Embryonic facial prominence (tissue), 1 donor: ENCODE measurements at regions not wholly inside any gene's neighbourhood (a gene's known extent, or its start where the extent isn't known, plus 50 kb on each side); places are given as distances from the start of the nearest gene placed in this dataset.
"Not testable (repeated sequence)": the region's sequence is repeated elsewhere in the genome, so short reads cannot be mapped to it uniquely, and the experiment has no call there.

Experiments used
- DNase-seq: peaks from one replicate; pipeline ENCODE4 v3.0.0-alpha.2; 2016; ENCODE audit errors: extremely low spot score

DNA sequence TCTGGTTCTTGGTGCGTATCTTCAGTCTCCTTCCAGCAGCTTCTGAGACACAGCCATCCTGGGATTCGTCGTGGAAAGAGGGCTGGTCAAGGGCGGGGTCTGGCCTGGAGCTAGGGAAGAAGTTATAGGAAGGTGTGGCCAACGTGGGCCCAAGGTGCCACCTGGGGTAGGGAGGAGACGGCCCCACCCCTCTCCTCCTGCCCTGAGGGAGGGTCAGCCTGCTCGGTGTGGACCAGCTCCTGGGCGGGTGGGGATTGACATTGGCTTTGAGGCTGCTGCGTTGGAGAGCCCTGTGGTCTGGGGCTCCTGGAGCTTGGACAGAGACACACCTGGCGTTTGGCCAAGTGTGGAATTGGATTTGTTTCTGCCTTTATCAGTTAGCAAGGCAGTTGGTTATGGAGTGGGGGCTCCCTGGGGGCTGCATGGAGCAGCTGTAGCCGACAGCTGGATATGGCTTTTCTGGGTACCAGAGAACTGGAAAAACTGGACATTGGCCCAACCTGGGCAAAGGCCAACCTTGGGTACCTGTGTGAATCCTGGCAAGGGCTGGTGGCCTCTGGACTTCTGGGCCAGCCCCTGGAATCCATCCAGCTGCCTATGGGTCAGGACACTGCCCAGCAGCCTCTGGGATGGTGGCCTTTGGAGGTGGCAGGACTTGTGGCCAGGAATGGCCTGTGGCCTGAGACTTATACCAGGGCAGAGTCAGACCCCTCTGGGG is 75.7 kb upstream of the PPP1R26 start:
- no peak for DNase-seq

DNA sequence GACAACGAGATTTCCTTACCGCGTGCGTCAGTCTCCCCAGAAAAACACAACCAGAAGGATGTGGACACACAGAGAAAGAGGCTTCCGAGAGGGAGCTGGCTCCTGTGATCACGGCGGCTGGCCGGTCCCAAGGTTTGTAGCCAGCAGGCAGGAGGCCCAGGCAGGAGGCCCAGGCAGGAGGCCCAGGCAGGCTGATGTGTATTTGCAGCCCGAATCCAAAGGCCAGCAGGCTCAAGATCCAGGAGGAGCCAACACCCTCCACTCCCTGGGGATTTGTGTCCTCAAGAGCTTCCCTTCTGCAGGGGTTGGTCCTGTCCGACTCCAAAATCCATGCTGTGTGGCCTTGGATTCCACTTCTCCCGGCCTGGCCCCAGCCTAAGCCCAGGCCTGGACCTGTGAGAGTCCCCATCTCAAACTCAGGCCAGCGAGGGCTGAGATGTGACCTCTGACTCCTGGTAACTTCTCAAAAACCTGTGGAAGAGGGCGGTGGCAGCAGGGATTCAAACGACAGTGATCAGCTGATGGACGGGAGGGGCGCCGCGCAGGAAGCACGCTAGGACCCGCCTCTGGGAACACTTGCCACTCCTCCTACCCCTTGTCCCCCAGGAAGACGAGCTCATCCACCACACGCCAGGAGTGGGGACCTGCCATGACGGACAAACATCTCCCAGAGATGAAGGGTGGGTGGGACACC is 75.0 kb upstream of the PPP1R26 start:
- DNase-seq = no peak

DNA sequence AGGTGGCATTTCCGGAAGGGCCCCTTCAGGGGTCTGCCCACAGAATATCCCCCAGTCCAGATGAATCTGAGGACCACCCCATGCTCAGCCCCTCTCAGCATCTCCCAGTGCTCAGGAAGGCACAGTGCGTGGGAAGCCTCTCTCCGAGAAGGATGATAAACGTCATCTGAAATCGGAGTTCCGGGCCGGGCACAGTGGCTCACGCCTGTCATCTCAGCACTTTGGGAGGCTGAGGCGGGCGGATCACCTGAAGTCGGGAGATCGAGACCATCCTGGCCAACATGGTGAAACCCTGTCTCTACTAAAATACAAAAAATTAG is 74.5 kb upstream of the PPP1R26 start:
- DNase-seq = not testable (repeated sequence)

DNA sequence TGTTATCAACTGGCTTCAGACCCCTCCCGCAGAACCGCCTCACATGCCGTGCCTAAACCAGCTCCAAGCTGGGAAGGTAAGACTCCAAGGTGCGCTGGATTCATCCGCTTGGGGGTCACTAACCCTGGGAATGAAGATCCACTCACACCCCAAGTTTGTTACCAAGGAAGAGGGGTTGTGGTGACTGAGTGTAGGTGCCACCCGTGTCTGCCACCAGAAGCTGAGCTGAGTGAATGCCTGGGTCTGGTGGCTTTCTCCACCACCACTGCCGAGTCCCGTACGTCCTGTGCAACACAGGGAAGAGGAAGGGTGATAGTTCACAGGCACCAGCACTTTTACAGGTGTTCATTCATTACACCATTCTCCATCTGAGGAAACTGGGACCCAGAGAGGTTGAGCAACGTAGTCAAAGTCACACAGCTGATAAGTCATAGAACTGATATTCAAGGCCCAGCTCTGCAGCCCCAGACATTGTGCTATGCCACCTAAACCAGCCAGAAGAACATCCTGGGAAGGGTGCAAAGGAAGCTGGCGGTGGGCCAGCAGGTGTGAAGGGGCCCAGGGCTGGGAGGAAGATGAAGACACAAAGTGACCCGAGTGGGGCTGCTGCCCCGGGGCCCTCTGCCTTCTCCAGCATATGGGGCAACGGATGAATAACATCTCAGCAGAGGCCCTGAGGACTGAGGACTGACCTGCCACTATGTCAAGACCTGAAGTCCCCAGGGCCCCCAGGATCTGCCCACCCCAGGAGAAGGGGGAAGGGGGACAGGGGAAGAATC is 70.9 kb upstream of the PPP1R26 start:
- DNase-seq = no peak

DNA sequence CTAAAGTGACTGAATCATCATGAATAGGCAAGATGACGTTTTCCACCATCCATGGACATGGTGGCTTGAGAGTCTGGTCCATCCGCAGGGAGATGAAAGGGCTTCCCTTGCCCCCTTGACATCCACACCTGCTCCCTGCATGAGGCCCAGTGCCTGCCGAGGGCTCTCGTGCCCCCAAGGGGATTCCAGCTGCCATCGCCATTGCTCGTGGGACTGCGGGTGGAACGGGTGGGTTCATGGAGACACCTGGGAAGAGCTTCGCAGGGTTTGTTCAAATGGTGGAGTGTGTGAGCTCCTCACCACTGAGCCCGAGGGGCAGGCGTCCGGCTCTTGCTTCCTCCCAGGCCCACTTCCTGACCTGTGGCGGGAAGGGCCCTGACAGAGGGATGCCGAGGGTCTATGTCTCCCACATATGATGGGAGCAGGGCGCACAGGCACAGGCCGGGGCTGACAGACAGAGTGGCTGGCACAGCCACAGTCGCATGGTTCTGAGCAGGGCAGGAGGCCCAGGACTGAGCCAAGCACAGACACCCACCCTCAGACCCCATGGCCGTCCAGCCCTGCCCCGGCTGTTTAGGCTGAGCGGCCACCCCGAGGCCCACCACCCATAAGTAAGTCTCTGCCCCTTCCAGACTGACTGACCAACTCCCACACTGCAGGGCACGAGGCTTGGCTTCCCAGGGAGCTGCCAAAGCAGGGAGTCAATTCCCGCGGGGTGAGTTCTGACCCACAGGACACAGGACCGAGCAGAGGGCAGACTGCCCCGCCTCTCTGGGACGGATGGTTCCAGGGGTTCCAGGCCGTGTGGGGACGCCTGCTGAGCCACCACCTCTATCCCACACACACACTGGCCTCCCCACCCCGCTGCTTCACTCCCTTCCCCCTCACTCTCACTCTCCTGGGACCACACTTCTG is 70.0 kb upstream of the PPP1R26 start:
- DNase-seq = no peak

DNA sequence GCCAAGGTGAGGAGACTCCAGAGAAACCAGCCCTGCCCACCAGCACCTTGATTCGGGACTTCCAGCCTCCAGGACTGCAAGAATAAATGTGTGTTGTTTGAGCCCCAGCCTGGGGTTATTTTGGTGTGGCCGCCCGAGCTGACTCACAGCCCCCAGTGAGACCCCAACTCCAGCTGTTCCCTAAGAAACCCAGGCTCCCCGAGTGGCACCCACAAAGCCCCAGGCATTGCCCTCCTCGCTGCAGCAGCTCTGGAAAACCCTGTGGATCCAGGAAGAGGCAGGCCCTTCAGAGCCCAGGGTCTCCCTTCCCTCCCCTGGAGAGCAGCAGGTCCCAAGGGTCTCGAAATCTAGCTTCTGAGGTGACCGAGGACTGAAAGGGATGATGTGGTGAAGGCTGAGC is 69.2 kb upstream of the PPP1R26 start:
- DNase-seq = no peak

DNA sequence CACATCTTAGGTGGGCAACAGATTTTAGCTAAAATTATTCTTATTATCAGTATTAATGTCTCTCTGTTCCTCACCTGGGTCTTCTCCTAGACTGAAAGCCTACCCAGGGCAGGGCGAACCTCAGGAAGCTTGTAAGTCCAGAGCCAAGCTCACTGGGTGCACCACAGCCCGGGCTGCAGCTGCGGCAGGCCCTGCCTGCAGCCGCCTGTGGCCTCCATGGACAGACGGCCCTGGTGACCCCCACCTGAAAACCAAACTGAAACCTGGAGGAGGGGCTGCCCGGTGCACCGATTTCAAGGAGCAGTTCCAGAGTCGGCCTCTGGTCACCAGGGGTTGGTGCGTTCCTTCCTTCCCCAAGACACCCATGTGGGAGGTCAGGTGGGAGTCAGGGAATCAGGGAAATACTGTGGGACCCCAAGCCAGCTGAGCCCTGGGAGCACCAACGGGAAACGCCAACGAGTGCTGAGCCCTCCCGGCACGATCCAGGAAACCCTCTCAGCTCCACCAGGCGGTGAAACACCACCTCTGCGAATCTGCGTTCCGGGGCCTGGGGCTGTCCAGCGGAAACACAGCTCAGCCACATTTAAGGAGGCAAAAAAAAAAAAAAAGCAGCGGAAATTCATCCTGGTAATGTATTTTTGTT is 68.6 kb upstream of the PPP1R26 start:
- no peak for DNase-seq

DNA sequence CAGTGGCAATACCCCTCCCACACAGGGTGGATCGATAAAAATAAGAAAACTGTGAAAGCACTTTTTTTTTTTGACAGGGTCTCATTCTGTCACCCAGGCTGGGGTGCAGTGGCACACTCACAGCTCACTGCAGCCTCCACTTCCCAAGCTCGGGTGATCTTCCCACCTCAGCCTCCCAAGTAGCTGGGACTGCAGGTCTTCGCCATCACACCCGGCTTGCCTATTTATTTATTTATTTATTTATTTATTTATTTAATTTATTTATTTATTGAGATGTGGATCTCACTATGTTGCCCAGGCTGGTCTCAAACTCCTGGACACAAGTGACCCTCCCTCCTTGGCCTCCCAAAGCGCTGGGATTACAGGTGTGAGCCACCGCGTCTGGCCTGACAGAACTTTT is 68.0 kb upstream of the PPP1R26 start:
- not testable (repeated sequence) for DNase-seq

DNA sequence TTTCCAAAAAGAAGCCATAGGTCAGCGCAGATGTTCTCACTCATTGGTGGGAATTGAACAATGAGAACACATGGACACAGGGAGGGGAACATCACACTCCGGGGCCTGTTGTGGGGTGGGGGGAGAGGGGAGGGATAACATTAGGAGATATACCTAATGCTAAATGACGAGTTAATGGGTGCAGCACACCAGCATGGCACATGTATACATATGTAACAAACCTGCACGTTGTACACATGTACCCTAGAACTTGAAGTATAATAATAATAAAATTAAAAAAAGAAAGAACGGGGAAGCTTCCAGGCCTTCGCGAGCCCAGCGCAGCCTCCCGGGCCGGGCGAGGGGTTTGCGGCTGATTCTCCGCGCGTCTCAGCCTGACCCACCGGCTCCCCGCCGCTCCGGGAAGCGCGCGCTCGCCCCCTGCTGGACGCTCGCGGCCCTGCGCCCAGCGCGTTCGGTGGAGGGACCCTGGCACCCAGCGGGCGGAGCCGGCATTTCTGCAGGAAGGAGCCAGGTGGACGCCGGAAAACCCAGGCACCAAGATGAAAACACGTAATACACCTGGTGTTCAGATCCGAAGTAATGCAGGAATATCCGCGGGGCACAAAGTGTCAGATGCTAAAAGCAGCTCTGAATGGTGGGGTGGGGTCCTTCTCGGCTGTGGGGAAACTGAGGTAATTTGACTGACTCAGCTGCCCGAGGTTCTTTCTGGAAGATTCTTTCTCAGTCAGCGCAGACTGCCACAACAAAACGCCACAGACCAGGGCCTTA is 67.1 kb upstream of the PPP1R26 start:
- peak; percentile 37 for DNase-seq

DNA sequence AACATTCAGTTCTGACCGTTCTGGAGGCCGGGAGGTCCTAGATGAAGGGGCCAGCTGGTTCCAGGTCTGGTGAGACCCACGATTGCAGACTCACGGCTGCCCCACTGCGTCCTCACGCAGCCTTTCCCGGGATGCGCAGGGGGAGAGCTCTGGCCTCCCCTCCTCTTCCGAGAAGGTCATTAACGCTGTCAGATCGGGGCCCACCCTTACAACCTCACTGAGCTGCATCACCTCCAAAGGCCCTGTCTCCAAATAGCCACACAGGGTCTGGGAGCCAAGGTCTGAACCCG is 66.6 kb upstream of the PPP1R26 start:
- DNase-seq = no peak

DNA sequence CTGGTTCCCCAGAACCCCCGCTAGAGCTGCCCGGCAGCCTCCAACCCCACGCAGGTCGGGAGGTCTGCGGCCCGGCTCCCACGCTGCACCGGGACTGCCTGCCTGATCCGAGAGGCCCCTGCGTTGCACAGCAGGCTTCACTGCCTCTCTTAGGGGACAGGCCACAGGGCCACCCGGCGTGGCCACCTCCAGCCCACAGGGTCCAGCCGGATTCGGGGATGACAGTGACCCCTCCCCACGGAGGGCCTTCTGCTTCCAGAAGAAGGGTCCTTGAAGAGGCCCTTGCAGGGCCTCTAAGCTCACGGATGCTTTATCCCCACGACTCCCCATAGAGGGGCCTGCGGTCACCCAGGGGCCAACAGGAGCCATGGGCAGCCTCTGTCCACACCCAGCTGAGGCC is 66.1 kb upstream of the PPP1R26 start:
- DNase-seq = no peak

DNA sequence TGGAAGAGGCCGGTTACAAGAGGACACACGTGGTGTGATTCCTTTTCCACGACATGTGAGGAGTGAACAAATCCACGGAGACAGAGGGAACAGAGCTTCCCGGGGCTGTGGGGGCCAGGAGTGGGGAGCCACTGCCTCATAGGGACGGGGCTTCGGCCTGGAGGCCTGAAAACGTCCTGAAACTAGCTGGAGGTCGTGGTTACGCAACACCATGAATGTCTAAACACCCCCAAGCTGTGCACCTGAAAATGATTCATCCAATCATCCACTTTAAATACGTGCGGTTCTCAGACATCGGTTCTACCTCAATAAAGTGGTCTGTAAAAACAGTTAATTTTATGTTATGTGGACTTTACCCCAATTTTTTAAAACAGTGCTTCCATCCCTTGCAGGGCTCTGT is 65.3 kb upstream of the PPP1R26 start:
- no peak for DNase-seq

DNA sequence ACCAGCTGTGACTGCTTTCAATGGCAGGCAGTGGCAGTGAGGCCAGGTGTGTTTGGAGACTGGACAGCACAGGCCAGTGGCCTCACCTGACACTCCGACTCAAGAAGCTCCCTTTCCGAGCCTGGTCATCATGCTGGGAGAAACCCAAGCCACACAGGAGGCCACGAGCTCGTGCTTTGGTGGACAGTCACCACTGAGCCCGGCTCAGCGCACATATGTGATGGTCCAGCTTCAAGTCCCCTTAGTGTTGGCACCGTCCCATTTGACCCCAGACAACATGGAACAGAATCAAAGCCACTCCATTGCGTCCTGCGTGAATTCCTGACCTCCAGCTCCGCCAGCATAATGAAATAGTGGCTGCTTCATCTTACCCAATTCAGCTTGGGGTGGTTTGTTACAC is 64.0 kb upstream of the PPP1R26 start:
- DNase-seq = no peak

DNA sequence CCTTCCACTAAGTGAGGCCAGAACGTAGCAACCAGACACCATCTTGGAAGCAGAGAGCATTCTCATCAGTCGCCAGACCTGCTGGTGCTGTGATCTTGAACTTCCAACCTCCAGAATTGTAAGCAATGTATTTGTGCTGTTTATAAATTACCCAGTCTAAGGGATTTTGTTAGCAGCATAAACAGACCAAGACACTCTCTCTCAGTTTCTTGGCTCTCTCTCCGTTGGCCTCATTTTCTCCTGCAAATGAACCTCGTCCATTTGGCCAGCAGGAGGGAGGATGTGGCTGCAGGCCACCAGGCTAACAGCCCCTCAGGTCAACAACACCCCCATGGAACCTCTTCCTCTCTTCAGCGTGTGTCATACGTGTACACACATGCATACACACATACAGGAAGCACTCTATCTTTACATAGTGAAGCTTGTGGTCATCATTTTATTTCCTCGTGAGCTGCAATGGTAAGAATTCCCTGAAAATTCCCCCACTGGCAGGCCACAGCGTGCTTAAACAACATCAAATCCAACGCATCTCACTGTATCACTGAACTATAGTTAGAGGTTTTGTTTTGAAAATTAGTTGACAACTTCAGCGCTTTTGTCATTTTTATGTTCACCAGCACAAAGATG is 62.8 kb upstream of the PPP1R26 start:
- no peak for DNase-seq

DNA sequence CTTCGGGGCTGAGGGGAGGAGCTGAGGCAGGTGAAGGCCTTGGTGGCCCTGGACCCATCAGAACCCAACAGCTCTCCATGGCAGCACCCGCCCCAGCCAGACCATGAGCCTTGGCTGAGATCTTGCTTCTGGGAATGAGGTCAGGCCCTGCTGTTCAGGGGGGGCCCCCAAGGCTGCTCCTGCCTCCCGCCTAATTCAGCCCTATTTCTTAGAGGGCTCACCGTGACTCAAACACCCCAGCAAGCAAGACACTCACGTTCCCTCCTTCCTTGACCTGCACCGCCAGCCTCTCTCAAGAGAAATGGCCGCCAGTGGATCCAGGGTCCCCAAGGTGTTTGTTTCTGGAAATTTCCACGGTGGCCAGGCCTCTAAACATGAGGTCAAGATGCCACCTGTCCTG is 61.4 kb upstream of the PPP1R26 start:
- no peak for DNase-seq

DNA sequence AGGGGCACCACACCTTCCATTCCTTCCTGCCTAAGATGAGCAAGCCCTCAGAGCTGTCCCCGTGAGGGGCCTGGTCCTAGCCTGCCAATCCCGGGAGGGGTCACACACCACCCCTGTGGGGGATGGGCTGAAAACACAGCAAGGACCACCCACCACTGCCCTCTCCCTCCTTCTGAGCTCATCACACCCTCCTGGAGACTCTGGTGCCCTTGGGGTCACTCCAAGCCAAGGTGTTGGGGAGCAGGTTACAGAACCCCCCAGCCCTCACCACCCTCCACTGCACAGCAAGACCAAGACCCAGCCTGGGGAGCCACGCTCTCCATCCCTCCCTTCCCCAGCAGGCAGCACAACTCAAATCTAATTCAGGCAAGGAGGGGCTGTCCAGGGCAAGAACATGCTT is 60.5 kb upstream of the PPP1R26 start:
- no peak for DNase-seq

DNA sequence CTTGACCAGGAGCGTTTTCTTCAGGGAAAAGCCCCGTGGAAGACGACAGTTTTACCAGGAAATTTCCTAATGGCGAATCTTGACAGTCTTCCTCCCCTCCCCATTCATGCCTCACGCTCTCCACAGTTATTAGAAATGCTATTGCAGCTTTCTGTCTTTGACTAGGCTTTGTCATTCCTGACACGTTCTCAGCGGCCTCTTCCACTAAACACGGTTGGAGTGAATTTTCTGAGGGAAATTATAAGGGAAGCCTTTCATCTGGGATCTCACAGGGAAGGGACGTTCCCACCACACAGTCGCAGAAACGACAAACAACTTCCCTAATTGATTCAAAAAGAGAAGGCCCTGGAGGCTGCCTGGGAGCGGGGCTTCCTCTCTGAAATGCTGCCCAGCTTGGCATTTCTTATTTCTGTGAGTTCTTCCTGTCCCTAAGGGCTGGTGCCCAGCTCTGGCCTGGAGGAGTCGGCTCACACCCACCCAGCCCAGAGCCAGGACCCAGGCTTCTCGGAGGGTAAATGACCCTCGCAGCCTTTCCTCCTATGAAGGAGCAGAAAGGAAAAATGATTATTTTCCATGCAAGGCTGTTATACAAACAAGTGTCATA is 57.1 kb upstream of the PPP1R26 start:
- DNase-seq = no peak

DNA sequence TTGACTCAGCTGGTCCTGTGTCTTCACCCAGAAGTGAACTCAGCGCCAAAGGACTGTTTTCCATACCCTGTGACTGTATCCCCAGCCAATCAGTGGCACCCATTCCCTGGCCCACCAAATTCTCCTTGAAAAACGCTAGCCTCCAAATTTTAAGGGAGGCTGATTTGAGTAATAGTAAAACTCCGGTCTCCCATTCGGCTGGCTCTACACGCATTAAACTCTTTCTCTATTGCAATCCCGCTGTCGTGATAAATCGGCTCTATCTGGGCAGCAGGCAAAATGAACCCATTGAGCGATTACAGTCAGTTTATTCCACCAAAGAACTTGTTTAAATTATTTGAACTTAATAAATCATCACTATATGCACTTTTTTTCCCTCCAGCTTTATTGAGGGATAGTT is 55.9 kb upstream of the PPP1R26 start:
- DNase-seq = no peak
